Inferior parietal cortex (tissue), 1 donor: ENCODE measurements at regions not wholly inside any gene's neighbourhood (a gene's known extent, or its start where the extent isn't known, plus 50 kb on each side); places are given as distances from the start of the nearest gene placed in this dataset.

Experiments
- DNase-seq: peaks from one replicate; pipeline ENCODE4 v3.0.0-alpha.2; 2016; ENCODE audit errors: extremely low spot score

DNA sequence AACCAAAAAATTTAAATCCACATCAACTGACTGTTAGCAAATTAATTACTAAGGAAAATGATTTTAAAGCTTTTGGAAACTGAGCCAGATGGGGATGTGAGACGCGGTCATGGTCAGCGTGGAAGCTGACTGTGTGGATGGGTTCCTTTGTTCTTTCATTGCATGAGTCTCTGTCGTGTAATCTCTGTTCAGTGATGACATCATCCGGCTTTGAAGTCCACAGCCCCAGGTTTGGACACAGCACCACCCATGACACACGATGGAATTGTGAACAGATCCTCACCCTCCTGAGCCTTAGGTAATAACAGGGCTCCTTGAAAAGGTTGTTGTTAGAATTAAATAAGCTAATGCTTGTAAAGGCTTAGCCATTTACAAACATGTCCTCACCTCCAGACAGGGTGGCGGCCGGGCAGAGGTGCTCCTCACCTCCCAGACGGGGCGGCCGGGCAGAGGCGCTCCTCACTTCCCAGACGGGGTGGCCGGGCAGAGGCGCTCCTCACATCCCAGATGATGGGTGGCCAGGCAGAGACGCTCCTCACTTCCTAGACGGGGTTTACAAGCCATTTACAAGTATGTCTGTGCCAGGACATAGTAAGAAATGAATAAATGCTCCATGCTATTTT, 677.3 kb downstream of the TBC1D22A start:
- no peak for DNase-seq

DNA sequence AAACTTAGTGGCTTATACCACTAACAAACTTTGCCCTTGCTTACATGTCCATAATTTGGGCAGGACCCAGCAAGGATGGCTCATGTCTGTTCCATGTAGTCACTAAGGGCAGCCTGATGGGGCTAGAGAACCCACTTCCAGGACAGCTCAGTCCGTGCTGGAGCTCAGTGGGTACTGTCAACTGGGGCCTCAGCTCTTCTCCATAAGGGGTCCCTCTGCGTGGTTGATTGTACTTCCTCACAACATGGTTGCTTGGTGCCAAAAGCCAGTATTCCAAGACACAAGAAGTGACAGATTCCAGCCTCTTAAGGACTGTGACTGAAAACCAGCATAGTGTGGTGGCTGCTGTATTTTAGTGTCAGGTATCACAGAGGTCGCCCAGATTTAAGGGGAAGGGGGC, 675.2 kb downstream of the TBC1D22A start:
- no peak for DNase-seq

DNA sequence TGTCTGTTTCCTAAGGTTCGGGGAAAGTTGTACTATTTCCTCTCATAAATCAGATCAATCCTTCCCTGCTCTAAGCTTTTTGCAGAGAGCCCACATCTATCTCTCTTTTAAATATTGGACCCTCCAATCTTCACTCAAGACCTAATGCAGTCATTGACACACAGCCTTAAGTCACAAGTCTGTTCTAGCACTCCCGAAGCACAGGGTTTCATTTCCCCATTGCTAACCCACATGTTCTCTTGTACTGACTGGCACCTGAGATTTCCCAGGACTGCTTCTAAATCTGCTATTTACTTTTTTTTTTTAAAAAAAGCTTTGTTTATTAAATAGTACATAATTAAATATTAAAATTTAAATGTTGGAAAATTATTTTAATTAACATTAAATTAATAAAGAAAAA, 674.7 kb downstream of the TBC1D22A start:
- no peak for DNase-seq

DNA sequence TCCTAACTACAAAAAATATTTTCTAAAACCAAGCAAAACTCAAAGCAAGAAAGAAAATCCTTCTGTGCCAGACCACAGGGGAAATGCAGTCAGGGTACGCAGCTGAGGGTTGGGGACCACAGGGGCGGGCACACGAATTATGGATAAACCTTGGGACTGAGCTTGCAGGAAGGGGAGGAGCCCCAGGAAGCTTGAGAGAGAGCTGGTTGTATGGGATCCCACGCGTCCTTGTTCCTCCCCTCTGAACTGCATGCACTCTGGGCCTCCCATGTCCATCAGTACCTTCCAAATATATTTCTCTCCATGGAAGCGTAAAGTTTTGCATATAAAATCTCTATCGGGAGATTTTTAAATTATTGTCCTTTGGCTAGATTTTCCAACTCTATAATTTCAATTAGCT, 673.4 kb downstream of the TBC1D22A start:
- DNase-seq, result no peak

DNA sequence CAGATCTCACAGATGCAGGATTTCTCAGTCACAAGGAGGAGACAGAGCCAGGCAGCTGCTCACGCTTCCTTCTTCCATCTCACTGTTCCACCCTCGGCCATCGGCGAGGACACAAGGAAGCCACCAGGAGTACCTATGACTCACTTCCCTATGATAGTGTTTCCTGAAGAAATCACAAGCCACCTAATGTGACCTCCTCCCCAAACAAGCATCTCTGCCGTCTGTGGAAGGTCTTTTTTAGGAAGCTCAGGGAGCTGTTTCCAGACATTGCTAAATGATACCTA, 672.7 kb downstream of the TBC1D22A start:
- DNase-seq, result peak; percentile 25

DNA sequence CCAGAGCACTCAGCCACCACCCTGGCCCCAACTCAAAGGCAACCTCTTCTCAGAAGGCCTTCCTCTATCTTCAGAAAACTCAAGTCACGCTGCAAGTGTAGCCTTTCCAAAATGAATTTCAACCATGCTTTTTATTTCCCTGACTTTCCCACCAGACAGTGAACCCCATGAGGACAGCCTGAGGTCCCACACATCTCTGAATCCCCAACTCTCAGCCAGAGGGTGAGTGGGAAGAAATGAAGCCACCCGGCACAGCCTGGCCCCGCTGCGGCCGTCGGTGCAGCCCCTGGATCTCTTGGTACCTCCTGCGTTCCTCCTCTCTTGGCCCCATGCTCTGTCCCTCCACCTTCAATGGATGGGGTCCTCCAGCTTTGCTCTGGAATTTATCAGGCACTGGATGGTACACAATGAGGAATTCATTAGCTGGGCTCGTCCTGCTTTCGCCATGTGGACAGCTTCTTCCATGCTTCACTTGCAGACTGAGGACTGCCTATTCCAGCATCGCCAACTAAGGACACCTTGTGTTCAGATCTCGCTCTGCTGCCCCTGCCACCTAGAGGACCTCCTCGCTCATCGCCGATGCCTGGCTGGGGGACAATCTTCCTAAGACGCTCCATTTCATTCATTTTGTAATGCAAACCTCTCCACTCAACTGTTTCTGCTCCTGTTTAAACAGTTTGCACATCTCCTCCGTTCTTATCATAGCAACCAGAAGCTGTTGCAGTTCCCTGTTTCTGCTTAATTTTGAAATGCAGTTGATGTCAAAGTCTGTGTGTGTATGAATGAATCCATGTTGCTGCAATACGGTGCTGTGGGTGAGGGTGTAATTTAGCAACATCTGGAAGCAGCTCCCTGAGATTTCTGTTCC, 672.1 kb downstream of the TBC1D22A start:
- DNase-seq, result no peak

DNA sequence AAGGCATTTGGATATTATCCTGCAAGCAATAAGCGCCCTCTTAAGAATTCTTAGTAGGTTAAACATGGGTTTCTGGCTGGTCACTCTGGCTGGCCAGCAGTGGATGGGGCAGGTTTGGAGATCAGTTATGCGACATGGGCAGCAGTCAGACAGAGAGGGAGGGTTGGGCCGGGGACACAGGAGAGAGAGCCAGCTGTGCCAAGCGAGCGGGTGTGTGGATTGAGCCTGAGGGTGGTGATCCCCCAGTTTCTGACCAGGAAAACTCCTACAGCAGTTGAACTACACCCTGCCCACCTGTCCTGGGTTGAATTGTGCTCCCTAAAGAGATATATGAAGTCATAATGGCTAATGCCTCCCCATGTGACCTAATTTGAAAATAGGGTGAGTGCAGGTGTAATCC, 671.2 kb downstream of the TBC1D22A start:
- DNase-seq, result no peak

DNA sequence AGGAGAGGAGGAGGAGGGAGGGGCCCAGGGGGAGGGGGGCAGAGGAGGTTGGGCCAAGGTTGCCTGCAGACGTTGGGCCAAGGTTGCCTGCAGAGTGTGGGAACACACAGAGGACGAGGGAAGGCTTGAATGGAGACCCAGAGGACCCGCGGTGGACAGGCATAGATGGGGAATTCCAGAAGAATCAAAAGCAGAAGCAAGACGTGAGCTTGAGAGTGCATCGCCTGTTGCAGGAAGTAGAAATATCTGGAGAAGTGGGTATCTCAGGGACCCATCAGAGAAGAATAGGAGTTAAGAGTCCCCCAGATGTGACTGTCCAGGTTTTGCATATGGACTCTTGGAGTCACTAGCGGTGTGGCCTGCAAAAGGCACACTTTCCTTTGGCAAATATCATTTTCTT, 670.2 kb downstream of the TBC1D22A start:
- no peak for DNase-seq

DNA sequence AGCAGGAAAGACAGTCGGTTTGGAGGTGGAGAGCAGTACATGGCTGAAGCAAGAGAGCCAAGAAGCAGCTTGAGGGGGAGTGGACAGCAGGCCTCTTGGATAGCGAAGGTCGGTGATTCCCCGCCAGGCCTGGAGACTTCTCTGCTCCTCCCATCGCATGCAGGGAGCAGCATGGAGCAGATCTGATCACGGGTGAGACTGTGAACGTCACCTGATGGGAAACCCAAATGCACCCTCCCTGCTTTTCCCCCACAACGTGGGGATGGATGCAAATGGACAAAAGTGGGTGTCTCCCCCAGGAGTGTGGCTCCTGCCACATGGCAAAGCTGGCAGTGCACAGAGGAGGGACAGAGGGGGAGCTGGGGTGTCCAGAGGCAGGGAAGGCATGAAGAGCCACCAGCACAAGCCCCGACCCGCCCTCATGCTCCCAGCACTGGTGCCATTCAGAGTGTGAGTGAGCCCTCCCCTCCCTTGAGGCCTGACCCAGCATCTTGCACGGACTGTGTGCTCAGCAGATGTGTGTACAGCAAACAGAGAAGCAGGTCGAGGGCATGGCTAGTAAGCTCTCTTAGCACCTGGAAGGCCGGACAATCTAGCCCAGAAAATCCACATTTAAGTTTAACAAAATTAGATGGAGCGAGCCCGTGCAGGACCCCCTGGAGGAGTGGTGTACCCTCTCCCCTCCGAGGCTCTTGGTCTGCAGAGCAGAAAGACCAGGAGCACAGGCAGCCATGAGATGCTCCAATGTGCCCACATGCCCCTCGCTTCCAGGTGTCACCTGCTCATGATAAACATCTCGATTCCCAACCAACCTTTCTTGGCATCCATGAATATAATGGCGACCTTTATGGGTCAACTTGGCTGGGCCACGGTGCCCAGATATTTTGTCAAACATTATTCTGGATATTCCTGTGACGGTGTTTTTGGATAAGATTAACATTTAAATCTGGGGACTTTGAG, 661.7 kb downstream of the TBC1D22A start:
- no peak for DNase-seq

DNA sequence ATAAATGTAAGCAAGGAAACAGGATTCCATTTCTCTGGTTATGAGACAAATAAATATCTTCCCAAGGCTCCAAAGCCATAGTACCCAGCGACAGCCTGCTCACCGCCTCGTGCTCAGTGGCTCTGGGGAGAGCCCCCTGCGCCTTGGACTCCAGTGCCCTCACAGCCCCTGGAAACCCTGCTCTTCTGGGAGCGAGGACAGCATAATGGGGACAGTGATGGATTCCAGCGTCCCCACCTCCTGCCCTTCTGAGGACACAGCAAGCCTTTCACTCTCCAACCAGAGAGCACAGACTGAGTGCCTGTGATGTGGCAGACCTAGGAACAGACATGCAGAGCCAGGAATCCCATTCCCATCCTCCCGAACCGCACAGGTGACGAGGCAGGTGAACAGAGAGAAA, 660.8 kb downstream of the TBC1D22A start:
- DNase-seq, result no peak

DNA sequence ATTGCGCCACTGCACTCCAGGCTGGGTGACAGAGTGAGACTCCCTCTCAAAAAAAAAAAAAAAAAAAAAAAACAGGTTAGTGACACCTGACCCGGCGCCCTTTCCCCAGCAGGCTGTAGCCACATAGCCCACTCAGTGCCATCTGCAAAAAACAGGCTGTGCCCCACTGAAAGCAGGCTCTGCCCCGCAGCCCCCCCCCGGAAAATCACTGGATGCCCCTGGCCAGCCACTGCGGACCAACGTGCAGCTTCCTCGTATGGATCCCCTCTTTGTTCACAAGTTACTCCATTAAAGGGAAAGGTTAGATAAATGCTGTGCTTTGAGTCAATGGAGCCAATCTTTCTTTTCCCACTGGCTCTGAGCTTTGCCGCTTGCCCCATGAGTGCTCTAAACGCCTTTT, 660.3 kb downstream of the TBC1D22A start:
- no peak for DNase-seq

DNA sequence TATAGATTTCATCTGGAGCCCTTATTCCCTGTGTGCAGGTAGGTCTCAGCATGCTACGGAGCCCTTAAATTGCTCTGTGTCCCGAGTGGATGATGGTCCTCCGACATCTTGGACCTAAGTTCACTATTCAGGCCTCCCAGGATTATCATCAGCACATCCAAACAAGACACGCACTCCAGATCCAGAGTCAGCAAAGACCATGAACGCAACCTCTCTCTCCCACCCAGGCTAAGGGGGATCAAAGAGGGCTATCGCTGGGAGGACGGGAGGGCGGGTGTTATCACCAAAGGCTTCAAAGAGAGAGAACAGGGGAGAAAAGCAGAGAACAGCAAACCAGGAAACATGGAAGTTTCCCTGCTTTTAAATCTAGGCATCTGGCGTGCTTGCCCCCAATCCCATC, 659.4 kb downstream of the TBC1D22A start:
- no peak for DNase-seq

DNA sequence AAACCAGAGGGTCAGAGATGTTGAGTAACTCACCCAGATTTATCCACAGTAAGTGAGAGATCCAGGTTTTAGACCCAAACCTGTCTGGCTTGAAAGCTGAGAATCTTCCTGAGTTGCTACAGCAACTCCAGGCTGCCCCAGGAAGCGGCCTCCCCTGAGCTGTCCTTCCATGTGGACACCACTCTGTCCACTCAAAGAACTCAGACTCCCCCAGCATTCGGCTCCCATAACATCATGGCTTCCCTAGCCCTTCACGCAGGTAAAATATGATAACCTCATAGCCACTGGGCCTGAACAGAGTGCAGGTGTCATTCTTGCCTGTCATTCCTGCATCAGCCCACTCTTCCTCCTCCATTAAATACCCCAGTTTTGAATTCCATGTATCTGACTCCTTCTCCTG, 657.8 kb downstream of the TBC1D22A start:
- no peak for DNase-seq

DNA sequence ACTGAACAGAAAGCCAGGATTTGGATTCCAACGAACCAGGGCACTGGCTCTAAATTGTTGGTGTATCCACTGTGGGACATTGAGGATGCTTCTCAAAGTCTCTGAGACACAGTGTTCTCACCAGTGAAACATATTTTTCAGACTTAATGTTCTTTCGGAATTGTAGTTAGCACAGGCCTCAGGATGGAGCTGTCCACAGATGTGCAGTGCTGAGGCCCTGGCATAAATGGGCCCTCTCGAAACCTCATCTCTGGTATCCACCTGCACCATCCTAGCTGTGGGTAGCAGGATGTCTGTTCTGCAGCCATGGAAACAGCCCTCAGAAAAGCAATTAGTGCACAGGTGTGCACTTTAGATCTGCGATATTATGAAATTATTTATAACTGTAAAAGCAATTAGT, 656.8 kb downstream of the TBC1D22A start:
- no peak for DNase-seq

DNA sequence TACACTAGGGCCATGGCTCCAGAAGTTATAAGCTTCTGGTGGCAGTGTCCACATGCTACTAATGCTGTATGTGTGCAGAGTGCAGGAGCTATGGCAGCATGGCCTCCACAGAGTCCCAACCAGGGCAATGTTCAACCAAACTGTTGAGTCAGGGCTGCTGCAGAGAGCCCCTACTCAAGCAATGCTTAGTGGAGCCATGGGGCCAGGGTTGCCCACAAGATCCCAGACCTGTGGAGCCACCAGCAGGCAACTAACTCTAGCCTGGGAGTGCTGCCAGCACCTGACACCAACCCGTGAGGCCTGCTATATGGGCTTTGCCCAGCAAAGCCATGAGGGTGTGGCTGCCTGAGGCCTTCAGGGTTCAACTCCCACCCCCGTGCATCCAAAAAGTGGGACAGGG, 655.2 kb downstream of the TBC1D22A start:
- DNase-seq, result no peak

DNA sequence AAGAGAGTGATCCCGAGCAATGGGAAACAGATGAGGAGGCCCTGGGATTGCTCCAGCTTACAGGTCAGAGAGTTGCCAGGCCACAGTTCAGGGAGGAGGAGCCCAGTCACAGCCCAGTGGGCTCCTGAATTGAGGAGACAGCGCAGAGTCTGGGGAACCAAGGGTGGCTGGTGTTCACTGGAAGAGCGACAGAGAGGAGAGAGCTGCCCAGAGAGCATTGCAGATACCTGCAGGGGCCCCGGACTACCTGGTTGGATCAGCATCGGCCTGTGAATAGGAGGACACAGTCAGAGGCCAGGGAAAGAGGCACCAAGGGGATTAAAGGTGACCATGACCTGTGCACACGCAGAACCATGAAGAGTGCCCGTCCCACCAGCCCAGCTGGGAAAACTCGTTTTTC, 648.6 kb downstream of the TBC1D22A start:
- no peak for DNase-seq

DNA sequence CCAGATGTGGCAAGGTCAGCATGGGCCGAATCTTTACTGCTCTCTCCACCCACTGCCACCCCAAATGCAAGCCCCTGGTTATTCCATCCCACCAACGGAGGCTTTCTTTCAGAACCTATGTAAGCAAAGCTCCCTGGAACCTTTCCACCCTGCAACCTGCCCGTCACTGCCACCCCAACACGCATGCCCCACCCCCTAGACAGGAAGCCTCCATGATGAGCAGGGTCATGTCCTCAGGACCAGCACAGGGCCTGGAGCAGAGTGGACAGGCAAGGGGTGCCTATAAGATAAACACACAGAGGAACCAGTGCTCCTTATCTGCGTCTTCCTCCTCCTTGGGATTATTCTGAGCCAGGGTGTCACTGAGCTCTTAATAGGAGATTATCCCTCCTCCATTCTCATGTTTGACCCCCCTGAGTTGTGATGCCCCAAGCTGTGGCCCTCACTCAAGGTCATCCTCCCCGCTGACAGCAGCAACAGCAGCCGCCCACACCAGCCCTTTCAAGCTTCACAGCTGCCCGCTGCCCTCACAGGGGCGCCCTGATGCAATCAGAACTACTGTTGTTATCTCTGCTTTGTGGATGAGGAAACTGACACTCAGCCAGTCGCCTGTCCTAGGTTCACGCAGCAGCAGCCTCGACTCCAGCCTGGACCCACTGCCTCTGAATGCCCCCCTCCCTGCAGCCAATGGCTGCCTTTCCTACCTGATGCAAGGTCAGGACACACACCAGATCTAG, 647.3 kb downstream of the TBC1D22A start:
- DNase-seq, result no peak

DNA sequence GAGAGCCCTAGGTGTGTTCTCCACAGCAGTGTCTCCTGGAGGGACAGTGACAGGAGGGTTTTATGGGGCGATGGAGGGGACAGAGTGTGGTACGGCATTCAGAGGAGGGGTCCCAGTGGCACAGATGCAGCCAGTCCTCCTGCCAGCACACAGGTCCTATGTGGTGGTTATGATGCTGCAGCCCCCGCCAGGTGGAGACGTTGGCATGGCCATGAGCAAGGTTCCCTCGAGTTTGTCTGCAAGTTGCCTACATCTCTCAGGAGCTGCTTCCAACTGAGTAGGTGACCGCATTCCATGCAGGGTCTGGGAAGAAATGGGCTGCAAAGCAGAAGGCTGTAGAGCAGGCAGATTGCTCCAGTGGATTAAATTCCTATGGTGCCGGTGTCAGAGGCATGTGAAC, 646.0 kb downstream of the TBC1D22A start:
- DNase-seq, result no peak

DNA sequence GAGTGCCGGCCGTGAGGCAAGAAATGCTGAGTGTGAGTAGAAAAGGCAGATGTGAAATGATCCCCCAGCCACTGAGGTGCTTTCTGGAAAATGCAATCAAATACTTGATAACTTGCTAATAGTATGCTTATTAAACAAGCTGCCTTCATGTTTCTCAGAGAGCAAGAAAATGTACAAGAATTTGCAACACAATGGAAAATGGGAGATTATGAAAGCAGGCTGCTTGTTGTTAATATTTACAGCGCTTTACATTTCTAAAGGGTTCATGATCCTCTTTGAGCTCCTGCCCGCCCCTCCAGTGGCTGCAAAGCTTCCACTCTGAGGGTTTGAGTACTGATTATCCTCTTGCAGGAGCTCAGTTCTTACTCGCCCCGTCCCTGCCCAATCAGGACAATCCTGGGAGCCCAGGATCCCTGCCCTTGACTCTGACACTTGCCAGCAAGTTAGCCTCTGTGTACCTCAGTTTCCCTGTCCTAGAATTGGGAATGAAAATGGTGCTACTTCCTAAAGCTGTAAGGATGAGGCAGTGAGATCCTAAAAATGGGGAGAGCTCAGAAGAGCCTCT, 645.1 kb downstream of the TBC1D22A start:
- DNase-seq, result no peak

DNA sequence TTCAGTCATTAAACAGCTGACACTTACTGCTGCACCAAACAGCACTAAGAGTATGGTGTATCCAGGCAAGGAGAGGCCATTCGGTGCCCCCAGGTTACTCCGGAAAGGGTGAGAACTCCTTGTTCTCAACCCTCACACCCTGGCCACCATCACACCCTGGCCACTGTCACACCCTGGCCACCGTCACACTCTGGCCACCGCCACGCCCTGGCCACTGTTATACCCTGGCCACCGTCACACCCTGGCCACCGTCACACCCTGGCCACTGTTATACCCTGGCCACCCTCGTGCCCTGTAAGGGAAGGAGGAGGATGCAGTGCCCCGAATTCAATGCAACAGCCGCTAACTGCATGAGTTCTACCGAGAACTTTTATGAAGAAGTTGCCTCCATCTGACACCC, 644.4 kb downstream of the TBC1D22A start:
- no peak for DNase-seq

DNA sequence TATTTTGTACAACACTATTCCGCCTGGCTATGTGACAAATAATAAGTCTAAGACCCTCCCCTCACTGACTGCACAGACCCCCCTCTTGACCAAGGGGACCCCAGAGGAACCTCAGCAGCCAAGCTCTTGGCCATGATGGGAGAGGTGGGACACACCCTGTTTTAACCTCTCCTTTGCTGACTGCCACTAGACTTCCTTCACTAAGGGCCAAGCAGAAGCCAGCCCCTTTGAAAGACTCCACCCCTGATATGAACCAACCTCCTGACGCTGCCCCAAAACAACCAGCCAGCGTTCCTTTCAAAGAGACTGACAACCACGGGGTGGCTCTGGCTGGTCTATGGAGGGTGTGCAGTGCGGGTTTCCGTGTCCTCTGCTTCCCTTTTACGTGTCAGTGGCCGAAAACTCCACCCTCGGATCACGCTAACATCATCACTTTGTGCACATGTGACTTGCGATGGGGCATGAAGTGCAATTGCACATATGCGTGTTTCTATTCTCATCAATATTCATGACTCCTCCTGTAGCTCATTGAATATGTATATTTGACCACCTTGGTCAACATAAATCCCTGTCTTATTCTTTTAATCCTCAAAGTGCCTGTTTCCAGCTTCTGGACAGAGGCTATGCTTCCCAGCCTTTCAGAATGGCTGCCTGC, 643.9 kb downstream of the TBC1D22A start:
- no peak for DNase-seq
